ENCODE measurements at regions not wholly inside any gene's neighbourhood (a gene's known extent, or its start where the extent isn't known, plus 50 kb on each side); places are given as distances from the start of the nearest gene placed in this dataset.

GRCh38 chr2:149724091-149724490 is 136.5 kb upstream of the MMADHC start:
- H3K27ac ChIP-seq (ENCODE audit: low read length): no peak overlapping the region
- WGBS (ENCODE audit: insufficient coverage): no CpG with 5 or more reads among the region's 4 CpGs

DNA sequence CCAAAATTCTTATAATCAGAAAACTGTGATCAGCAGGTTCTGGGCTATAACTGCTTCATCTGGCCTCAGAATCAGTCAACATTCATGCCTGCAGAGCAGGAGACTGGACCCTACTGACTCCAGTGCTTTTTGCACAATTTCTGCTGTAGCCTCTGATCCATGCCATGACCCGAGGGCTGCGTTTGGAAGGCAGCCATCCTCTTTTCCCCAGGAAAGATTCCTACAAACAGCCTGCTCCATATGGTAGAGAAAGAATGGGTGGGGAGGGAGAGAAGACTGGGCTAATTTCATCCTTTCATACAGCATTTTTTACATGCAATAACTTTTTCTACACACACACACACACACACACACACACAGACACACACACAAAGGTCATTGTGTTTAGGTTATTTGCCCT is 133.0 kb upstream of the MMADHC start:
- no peak for DNase-seq
- Histone ChIP-seq H3K4me1 (ENCODE audit: control insufficient read depth, insufficient read depth, low read length) (no peaks in the 10 kb centered on the region), H3K9me3 (replicated peaks; ENCODE audit: control insufficient read depth, low read depth, low read length) (no peaks in the 10 kb centered on the region), H3K27ac (ENCODE audit: low read length) (no peak overlapping the region), H3K27me3 (ENCODE audit: control insufficient read depth, insufficient read depth, low read length) (no peaks in the 10 kb centered on the region), H3K4me3 (ENCODE audit: low read length) (no peak overlapping the region), H3K36me3 (ENCODE audit: control insufficient read depth, insufficient read depth, low read length) (no peaks in the 10 kb centered on the region)
- no CpG with 5 or more reads among the region's 2 CpGs for WGBS (ENCODE audit: insufficient coverage)

More at GRCh38 chr2:149724091-149724490, 136.5 kb upstream of the MMADHC start:
- no peak for DNase-seq
- no peaks in the 10 kb centered on the region for H3K4me1 ChIP-seq (ENCODE audit: control insufficient read depth, insufficient read depth, low read length)
- no peaks in the 10 kb centered on the region for H3K9me3 ChIP-seq (replicated peaks; ENCODE audit: control insufficient read depth, low read depth, low read length)
- H3K36me3 ChIP-seq (ENCODE audit: control insufficient read depth, insufficient read depth, low read length): no peaks in the 10 kb centered on the region
- H3K27me3 ChIP-seq (ENCODE audit: control insufficient read depth, insufficient read depth, low read length): no peaks in the 10 kb centered on the region
- no peak overlapping the region for H3K4me3 ChIP-seq (ENCODE audit: low read length)

DNA sequence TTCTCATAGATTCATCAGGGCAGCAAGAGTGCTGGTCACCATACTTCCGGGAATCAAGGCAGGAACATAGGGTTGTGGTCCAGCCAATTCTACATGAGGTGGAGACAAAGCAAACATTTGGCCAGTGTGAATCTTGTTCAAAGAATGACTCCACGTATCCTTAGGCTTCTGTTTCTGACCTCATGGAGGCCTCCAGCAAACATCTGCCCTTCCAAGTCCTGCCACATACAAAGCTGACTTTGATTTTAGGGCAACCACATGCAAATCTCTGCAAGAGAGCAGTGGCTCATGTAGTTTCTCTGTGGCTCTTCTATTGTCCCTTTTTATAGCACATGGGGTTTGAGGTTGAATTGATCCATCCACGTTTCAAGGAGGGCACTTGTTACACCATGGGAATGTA is 132.1 kb upstream of the MMADHC start:
- Histone ChIP-seq H3K27ac (ENCODE audit: low read length) (no peak overlapping the region), H3K9me3 (replicated peaks; ENCODE audit: control insufficient read depth, low read depth, low read length) (no peaks in the 10 kb centered on the region), H3K27me3 (ENCODE audit: control insufficient read depth, insufficient read depth, low read length) (no peaks in the 10 kb centered on the region), H3K4me1 (ENCODE audit: control insufficient read depth, insufficient read depth, low read length) (no peaks in the 10 kb centered on the region), H3K36me3 (ENCODE audit: control insufficient read depth, insufficient read depth, low read length) (no peaks in the 10 kb centered on the region), H3K4me3 (ENCODE audit: low read length) (no peak overlapping the region)
- no peak for DNase-seq
- 90% methylated on average over 2 of the region's 3 CpGs for WGBS (ENCODE audit: insufficient coverage)

DNA sequence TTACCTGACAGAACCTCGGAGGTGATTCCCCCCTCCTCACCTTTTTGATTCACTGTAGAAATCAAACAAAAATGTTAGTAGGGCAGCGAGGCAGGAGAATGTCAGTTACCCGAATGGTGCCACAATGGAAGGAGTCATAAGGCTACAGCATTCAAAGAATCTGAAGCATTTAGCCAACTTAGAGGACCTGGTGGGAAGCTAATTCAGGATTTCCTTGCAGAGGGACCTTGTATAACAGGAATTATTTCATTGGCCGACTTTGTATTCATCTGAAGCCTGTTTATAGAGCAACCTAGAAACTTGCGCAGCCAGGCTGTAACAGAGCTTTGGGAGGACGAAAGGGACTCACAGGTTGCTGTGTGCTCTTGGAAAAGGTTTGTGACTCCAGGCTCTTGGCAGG is 129.1 kb upstream of the MMADHC start:
- Histone ChIP-seq H3K9me3 (replicated peaks; ENCODE audit: control insufficient read depth, low read depth, low read length) (no peaks in the 10 kb centered on the region), H3K27me3 (ENCODE audit: control insufficient read depth, insufficient read depth, low read length) (no peaks in the 10 kb centered on the region), H3K27ac (ENCODE audit: low read length) (no peak overlapping the region), H3K4me3 (ENCODE audit: low read length) (no peak overlapping the region), H3K4me1 (ENCODE audit: control insufficient read depth, insufficient read depth, low read length) (no peaks in the 10 kb centered on the region), H3K36me3 (ENCODE audit: control insufficient read depth, insufficient read depth, low read length) (no peaks in the 10 kb centered on the region)
- DNase-seq: no peak
- 100% methylated on average over 1 of the region's 6 CpGs for WGBS (ENCODE audit: insufficient coverage)

- Histone ChIP-seq H3K27ac (ENCODE audit: low read length) (no peak overlapping the region), H3K9me3 (replicated peaks; ENCODE audit: control insufficient read depth, low read depth, low read length) (no peaks in the 10 kb centered on the region), H3K4me1 (ENCODE audit: control insufficient read depth, insufficient read depth, low read length) (no peaks in the 10 kb centered on the region), H3K4me3 (ENCODE audit: low read length) (no peak overlapping the region), H3K36me3 (ENCODE audit: control insufficient read depth, insufficient read depth, low read length) (no peaks in the 10 kb centered on the region), H3K27me3 (ENCODE audit: control insufficient read depth, insufficient read depth, low read length) (no peaks in the 10 kb centered on the region)
- no CpG with 5 or more reads among the region's 2 CpGs for WGBS (ENCODE audit: insufficient coverage)
- DNase-seq: no peak
These were observed 128.3 kb upstream of the MMADHC start for GRCh38 chr2:149715894-149716293.

DNA sequence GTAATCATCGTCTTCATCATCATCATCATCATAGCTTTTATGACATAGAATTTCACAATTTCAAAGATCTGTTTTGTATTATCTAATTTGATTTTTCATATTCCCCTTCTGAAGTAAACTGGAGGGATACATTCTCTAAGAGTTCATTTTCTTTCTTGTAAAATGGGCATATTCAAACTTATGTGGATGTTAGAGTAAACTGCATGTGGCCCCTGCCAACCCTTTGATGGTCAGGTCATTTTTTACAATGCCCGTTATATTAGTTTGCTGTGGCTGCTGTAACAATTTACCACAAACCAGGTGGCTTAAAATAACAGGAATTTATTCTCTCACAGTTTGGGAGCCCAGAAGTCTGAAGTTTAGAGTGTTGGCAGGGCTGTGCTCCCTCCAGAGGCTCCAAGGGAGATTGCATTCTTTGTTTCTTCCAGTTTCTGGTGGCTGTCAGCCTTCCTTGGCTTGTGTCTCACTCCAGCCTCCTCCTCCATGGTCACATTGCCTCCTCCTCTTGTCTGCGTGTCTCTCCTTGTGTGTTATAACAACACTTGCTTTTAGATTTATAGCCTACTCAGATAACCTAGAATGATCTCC is 127.5 kb upstream of the MMADHC start:
- Histone ChIP-seq H3K4me3 (ENCODE audit: low read length) (no peak overlapping the region), H3K27me3 (ENCODE audit: control insufficient read depth, insufficient read depth, low read length) (no peaks in the 10 kb centered on the region), H3K27ac (ENCODE audit: low read length) (no peak overlapping the region), H3K36me3 (ENCODE audit: control insufficient read depth, insufficient read depth, low read length) (no peaks in the 10 kb centered on the region), H3K4me1 (ENCODE audit: control insufficient read depth, insufficient read depth, low read length) (no peaks in the 10 kb centered on the region), H3K9me3 (replicated peaks; ENCODE audit: control insufficient read depth, low read depth, low read length) (no peaks in the 10 kb centered on the region)
- DNase-seq: no peak
- WGBS (ENCODE audit: insufficient coverage): 50% methylated on average over 1 of the region's 3 CpGs

DNA sequence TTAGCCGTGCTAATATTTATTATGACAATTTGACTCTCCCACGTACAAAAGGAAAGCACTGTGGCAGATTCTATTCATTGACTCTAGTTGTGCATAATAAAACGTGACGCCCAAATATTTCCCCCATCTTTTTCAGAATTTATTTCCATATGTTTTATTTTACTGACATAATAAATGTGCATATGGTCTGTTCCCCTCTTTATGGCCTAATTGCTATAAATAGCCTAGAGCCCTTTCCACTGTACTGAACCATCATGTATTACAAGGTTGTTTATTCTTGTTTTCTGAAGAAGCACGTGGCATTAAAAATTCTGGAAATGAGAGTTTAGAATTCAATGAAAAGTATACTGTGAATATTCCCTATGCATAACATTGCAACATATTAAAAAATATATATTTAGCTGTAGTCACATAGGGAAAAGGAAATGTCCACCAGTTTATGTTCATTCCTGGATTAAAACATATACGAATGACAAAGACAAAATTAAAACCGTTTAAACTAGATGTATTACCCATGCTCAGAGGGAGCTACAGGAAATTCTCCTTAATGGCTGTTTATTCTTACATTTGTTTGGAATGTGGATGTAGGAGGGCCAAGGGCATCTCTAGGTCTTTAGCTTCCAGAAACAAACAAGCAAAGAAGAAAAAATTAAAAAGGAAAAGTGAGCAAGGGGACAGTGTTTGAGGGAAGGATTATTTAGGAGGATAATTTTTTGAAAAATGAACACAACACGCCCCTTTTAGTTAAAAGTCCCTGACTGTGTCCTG is 122.1 kb upstream of the MMADHC start:
- Histone ChIP-seq H3K27ac (ENCODE audit: low read length) (no peak overlapping the region), H3K4me1 (ENCODE audit: control insufficient read depth, insufficient read depth, low read length) (no peaks in the 10 kb centered on the region), H3K27me3 (ENCODE audit: control insufficient read depth, insufficient read depth, low read length) (no peaks in the 10 kb centered on the region), H3K36me3 (ENCODE audit: control insufficient read depth, insufficient read depth, low read length) (no peaks in the 10 kb centered on the region), H3K9me3 (replicated peaks; ENCODE audit: control insufficient read depth, low read depth, low read length) (no peaks in the 10 kb centered on the region), H3K4me3 (ENCODE audit: low read length) (no peak overlapping the region)
- WGBS (ENCODE audit: insufficient coverage): 88% methylated on average over 1 of the region's 8 CpGs
- DNase-seq: no peak

DNA sequence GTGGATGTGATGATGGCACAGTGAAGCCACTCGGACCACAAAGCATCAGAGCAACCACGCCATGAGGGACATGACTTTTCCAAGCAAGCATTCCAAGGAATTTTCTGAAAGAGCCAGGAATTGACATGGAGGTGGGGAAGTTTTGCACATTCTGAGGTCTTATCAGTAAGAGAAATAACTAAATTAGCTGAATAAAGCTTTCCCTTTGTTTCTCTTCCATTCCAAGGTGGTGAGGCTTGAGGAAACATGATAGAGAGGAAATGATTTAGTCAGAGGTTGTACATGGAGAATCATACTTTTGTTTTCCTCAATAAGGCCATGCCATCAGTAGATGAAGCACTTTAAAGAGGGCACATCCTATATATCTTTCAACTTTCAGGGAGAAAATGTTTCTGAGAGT is 115.7 kb upstream of the MMADHC start:
- WGBS (ENCODE audit: insufficient coverage): no CpG with 5 or more reads among the region's 2 CpGs
- H3K9me3 ChIP-seq (replicated peaks; ENCODE audit: control insufficient read depth, low read depth, low read length): no peaks in the 10 kb centered on the region
- H3K27ac ChIP-seq (ENCODE audit: low read length): no peak overlapping the region
- no peak overlapping the region for H3K4me3 ChIP-seq (ENCODE audit: low read length)
- no peaks in the 10 kb centered on the region for H3K4me1 ChIP-seq (ENCODE audit: control insufficient read depth, insufficient read depth, low read length)
- no peaks in the 10 kb centered on the region for H3K27me3 ChIP-seq (ENCODE audit: control insufficient read depth, insufficient read depth, low read length)
- no peak for DNase-seq
- no peaks in the 10 kb centered on the region for H3K36me3 ChIP-seq (ENCODE audit: control insufficient read depth, insufficient read depth, low read length)

- Histone ChIP-seq H3K27ac (ENCODE audit: low read length) (no peak overlapping the region), H3K9me3 (replicated peaks; ENCODE audit: control insufficient read depth, low read depth, low read length) (no peaks in the 10 kb centered on the region), H3K27me3 (ENCODE audit: control insufficient read depth, insufficient read depth, low read length) (no peaks in the 10 kb centered on the region), H3K4me1 (ENCODE audit: control insufficient read depth, insufficient read depth, low read length) (no peaks in the 10 kb centered on the region), H3K4me3 (ENCODE audit: low read length) (no peak overlapping the region), H3K36me3 (ENCODE audit: control insufficient read depth, insufficient read depth, low read length) (no peaks in the 10 kb centered on the region)
- DNase-seq: no peak
- 92% methylated on average over 3 of the region's 4 CpGs for whole genome bisulfite sequencing (ENCODE audit: insufficient coverage)
These were observed 115.0 kb upstream of the MMADHC start for GRCh38 chr2:149702571-149702970.

DNA sequence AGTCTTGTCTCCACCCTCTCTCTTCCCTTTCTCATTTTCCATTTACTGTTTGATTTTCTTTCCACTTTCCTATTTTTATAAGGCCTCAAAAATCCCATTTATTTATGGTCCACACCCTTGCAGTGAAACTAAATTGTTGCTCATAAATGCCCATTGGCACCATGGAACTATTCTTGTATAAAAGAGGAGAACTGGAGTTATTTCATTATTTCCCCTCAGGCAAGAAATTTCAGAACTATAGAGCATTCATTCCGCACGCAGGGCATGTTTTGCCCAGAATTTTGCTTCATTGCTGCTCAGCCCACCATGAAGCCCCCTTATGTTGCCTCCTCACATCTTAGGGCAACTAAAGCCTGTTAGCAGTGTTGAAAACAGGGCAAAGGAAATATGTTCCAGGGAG is 113.7 kb upstream of the MMADHC start:
- WGBS (ENCODE audit: insufficient coverage): no CpG with 5 or more reads among the region's 2 CpGs
- no peaks in the 10 kb centered on the region for H3K27me3 ChIP-seq (ENCODE audit: control insufficient read depth, insufficient read depth, low read length)
- H3K36me3 ChIP-seq (ENCODE audit: control insufficient read depth, insufficient read depth, low read length): no peaks in the 10 kb centered on the region
- no peak overlapping the region for H3K27ac ChIP-seq (ENCODE audit: low read length)
- DNase-seq: no peak
- H3K9me3 ChIP-seq (replicated peaks; ENCODE audit: control insufficient read depth, low read depth, low read length): no peaks in the 10 kb centered on the region
- H3K4me3 ChIP-seq (ENCODE audit: low read length): no peak overlapping the region
- H3K4me1 ChIP-seq (ENCODE audit: control insufficient read depth, insufficient read depth, low read length): no peaks in the 10 kb centered on the region
